DND-41 (cell line): ENCODE measurements at regions not wholly inside any gene's neighbourhood (a gene's known extent, or its start where the extent isn't known, plus 50 kb on each side); places are given as distances from the start of the nearest gene placed in this dataset.

Experiments
- ATAC-seq: fragments of 200-7000 bp; cut with Tn5 transposase; 3 replicates; pipeline ENCODE4 v1.9.1; 2021; ENCODE audit warnings: low read depth; ENCODE audit not compliant: insufficient read depth
- DNase-seq: peaks from one replicate; pipeline ENCODE4 v3.0.0-alpha.2; 2020
- H2AFZ ChIP-seq: 2 replicates; pipeline ENCODE4 v1.6.0; 2012; ENCODE audit warnings: low read depth, low read length
- H3K27ac ChIP-seq: 2 replicates; pipeline ENCODE4 v1.5.1; 2012; ENCODE audit warnings: low read length, inconsistent platforms
- H3K27me3 ChIP-seq: fragments of 200-600 bp; sonication (generic); 2 replicates; pipeline ENCODE4 v1.6.0; 2012; ENCODE audit warnings: low read length, mild to moderate bottlenecking, inconsistent platforms; ENCODE audit not compliant: insufficient read depth, poor library complexity
- H3K36me3 ChIP-seq: 2 replicates; pipeline ENCODE4 v1.5.1; 2012; ENCODE audit warnings: low read length, inconsistent platforms; ENCODE audit not compliant: insufficient read depth
- H3K4me1 ChIP-seq: 2 replicates; pipeline ENCODE4 v1.5.1; 2012; ENCODE audit warnings: mild to moderate bottlenecking, low read length; ENCODE audit not compliant: insufficient read depth
- H3K4me2 ChIP-seq: 2 replicates; pipeline ENCODE4 v1.6.0; 2012; ENCODE audit warnings: mild to moderate bottlenecking, moderate library complexity, low read length, inconsistent platforms; ENCODE audit not compliant: insufficient read depth
- H3K4me3 ChIP-seq, 2 experiments: fragments of 200-600 bp in 1 of 2; shearing (Covaris generic) in 1 of 2; 2 replicates each; pipeline ENCODE4 v1.5.1; 2012 to 2016; ENCODE audit warnings: inconsistent platforms in 2 of 2, low read length in 2 of 2, mild to moderate bottlenecking in 2 of 2, low read depth in 1 of 2, moderate library complexity in 1 of 2
- H3K79me2 ChIP-seq: 2 replicates; pipeline ENCODE4 v1.6.0; 2012; ENCODE audit warnings: low read length, inconsistent platforms; ENCODE audit not compliant: insufficient read depth
- H3K9ac ChIP-seq: 2 replicates; pipeline ENCODE4 v1.6.0; 2012; ENCODE audit warnings: low read depth, mild to moderate bottlenecking, inconsistent platforms, low read length, moderate library complexity
- H3K9me3 ChIP-seq: 2 replicates; pipeline ENCODE4 v1.5.1; 2012; ENCODE audit warnings: low read length, moderate library complexity, mild to moderate bottlenecking, inconsistent platforms; ENCODE audit not compliant: insufficient read depth, severe bottlenecking
- H4K20me1 ChIP-seq: 2 replicates; pipeline ENCODE4 v1.6.0; 2012; ENCODE audit warnings: low read length; ENCODE audit not compliant: insufficient read depth
- EZH2 ChIP-seq: IDR thresholded peaks from 3 replicates; pipeline ENCODE4 v1.6.1; 2012; ENCODE audit warnings: borderline replicate concordance, low read depth, mild to moderate bottlenecking, moderate library complexity, low read length, inconsistent platforms; ENCODE audit not compliant: severe bottlenecking
- TF ChIP-seq, protein P1 (sequence below): IDR thresholded peaks from 2 replicates; pipeline ENCODE4 v1.5.1; 2012; ENCODE audit warnings: borderline replicate concordance, low read length, moderate library complexity, mild to moderate bottlenecking; ENCODE audit not compliant: poor library complexity, severe bottlenecking; ENCODE audit errors: extremely low read depth

DNA sequence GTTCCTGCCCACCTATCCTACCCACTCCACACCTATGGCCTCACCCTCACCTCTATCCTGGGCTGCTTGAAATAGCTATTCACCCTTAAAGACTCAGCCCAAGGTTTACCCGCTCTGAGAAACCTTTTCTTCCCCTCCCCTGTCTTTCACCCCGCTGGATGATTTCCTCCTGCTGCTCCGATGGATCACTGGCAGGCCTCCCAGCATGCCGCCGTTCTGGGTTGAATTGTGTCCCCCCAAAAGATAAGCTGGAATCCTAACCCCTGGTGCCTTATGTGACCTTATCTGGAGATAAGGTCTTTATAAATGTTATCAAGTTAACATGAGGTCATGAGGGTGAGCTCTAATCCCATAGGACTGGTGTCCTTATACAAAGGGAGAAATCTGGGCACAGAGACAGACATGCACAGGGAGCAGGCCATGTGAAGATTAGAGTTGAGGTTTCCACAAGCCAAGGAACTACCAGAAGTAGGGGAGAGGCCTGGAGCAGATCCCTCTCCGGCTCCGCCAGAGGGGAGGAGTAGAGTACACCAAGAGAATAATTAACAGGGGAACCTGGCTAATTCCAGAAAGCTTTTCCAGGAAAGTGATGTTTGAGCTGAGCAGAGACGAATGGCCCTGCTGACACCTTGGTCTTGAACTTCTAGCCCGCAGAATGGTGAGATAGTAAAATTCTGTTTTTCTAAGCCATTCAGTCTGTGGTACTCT is 110.0 kb upstream of the SERBP1 start:
- ATAC-seq = no peak
- no peak overlapping the region for H3K4me2 ChIP-seq
- no peaks in the 10 kb centered on the region for H3K9me3 ChIP-seq
- no peaks in the 10 kb centered on the region for H3K27me3 ChIP-seq
- H4K20me1 ChIP-seq = no peaks in the 10 kb centered on the region
- no peak for TF ChIP-seq EZH2
- TF ChIP-seq, protein P1, sequence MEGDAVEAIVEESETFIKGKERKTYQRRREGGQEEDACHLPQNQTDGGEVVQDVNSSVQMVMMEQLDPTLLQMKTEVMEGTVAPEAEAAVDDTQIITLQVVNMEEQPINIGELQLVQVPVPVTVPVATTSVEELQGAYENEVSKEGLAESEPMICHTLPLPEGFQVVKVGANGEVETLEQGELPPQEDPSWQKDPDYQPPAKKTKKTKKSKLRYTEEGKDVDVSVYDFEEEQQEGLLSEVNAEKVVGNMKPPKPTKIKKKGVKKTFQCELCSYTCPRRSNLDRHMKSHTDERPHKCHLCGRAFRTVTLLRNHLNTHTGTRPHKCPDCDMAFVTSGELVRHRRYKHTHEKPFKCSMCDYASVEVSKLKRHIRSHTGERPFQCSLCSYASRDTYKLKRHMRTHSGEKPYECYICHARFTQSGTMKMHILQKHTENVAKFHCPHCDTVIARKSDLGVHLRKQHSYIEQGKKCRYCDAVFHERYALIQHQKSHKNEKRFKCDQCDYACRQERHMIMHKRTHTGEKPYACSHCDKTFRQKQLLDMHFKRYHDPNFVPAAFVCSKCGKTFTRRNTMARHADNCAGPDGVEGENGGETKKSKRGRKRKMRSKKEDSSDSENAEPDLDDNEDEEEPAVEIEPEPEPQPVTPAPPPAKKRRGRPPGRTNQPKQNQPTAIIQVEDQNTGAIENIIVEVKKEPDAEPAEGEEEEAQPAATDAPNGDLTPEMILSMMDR = no peak
- H2AFZ ChIP-seq = no peak overlapping the region
- H3K4me3 ChIP-seq = no peak overlapping the region
- H3K9ac ChIP-seq = no peak overlapping the region
- H3K79me2 ChIP-seq = no peaks in the 10 kb centered on the region
- H3K36me3 ChIP-seq = no peaks in the 10 kb centered on the region
- no peak for DNase-seq
- H3K4me1 ChIP-seq = no peaks in the 10 kb centered on the region
- no peak overlapping the region for H3K27ac ChIP-seq

DNA sequence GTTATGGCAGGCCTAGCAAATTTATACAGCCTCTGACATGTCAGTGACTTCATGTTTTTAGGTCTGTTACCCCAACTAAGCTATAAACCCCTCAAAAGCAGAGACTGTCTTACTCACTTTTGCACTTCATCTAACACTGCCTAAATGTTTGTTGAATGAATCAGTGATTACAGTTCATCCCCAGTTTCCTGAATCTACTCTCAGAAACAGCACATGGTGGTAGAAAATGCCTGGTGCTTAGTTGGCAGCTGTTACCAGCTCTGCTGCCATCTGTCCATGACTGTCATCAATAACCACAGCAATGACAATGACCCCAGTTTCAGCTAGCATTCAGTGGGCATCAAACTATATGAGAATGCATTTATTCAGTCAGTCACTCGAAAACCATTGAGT is 110.5 kb upstream of the SERBP1 start:
- Histone ChIP-seq H3K27me3 (no peaks in the 10 kb centered on the region), H2AFZ (no peak overlapping the region), H3K4me2 (no peak overlapping the region), H3K9ac (no peak overlapping the region), H3K36me3 (no peaks in the 10 kb centered on the region), H3K27ac (no peak overlapping the region), H3K79me2 (no peaks in the 10 kb centered on the region), H3K9me3 (no peaks in the 10 kb centered on the region), H3K4me3 (no peak overlapping the region), H4K20me1 (no peaks in the 10 kb centered on the region), H3K4me1 (no peaks in the 10 kb centered on the region)
- DNase-seq (no peak), ATAC-seq (no peak)
- TF ChIP-seq, protein P1 = no peak
- no peak for TF ChIP-seq EZH2

DNA sequence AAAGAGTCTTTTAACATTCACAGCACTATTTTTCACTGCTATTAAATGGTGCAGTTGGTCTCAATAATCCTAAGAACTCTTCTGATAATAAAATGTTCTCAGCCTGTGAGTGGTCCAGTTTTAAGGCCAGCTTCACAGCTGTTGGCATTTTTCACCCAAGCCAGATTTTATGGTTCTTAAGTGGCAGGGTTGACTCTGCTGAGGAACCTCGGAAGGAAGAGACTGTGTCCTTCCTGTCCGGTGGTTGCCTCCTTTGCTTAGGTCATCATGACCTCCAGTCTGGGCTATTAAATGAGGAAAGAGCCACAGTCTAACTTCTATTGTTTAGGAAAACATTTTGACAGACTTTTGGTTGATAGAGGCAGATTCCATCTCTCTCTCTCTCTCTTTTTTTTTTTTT is 112.5 kb upstream of the SERBP1 start:
- H2AFZ ChIP-seq = no peak overlapping the region
- TF ChIP-seq, protein P1 = no peak
- TF ChIP-seq EZH2 = no peak
- ATAC-seq (no peak), DNase-seq (no peak)
- no peaks in the 10 kb centered on the region for H3K27me3 ChIP-seq
- no peak overlapping the region for H3K27ac ChIP-seq
- no peak overlapping the region for H3K4me3 ChIP-seq
- H3K79me2 ChIP-seq = no peaks in the 10 kb centered on the region
- no peaks in the 10 kb centered on the region for H3K36me3 ChIP-seq
- H3K9me3 ChIP-seq = no peaks in the 10 kb centered on the region
- no peaks in the 10 kb centered on the region for H3K4me1 ChIP-seq
- H4K20me1 ChIP-seq = no peaks in the 10 kb centered on the region
- H3K4me2 ChIP-seq = no peak overlapping the region
- no peak overlapping the region for H3K9ac ChIP-seq
